Naive thymus-derived CD8-positive, alpha-beta T cell (primary cell): ENCODE measurements at regions not wholly inside any gene's neighbourhood (a gene's known extent, or its start where the extent isn't known, plus 50 kb on each side); places are given as distances from the start of the nearest gene placed in this dataset.
A peak's percentile ranks its signal among the peaks of the same experiment; 100 is the strongest.

Experiments
- ATAC-seq, 2 donors: fragments of 150-1000 bp; cut with Tn5 transposase in 1 of 2; sonication (Bioruptor Pico), chemical (Tn5 transposase) in 1 of 2; 1 replicate in 1 of 2; 2 replicates in 1 of 2; pipeline ENCODE4 v1.10.0; 2021; ENCODE audit warnings: mild to moderate bottlenecking in 2 of 2, moderate library complexity in 2 of 2
- POLR2A ChIA-PET: fragments of 350-600 bp; sonication (Branson Sonifier 250); formaldehyde crosslinking; loops from one replicate; lab custom pipeline; 2021; ENCODE audit warnings: antibody characterized with exemption; lab: Charles Lee
- DNase-seq, 10 donors: peaks; one replicate each; pipeline versions ENCODE4 v3.0.0 to v3.0.0-alpha.2; 2020 to 2022
- H3K27ac Mint-ChIP-seq, 10 donors: one replicate each; pipeline ENCODE4 v1.8.0; 2020 to 2022; ENCODE audit warnings: mild to moderate bottlenecking in 10 of 10, mixed read lengths in 10 of 10, moderate library complexity in 4 of 10, inconsistent platforms in 1 of 10
- H3K27me3 Mint-ChIP-seq, 5 donors: one replicate each; pipeline ENCODE4 v1.8.0; 2021 to 2022; ENCODE audit warnings: mixed read lengths in 5 of 5
- H3K36me3 Mint-ChIP-seq, 3 donors: one replicate each; pipeline ENCODE4 v1.8.0; 2020 to 2022; ENCODE audit warnings: mixed read lengths in 3 of 3, mild to moderate bottlenecking in 2 of 3, inconsistent platforms in 1 of 3
- H3K4me1 Mint-ChIP-seq, 4 donors: one replicate each; pipeline ENCODE4 v1.8.0; 2021 to 2022; ENCODE audit warnings: mixed read lengths in 4 of 4
- H3K4me3 Mint-ChIP-seq, 10 donors: one replicate each; pipeline ENCODE4 v1.8.0; 2020 to 2022; ENCODE audit warnings: mild to moderate bottlenecking in 10 of 10, mixed read lengths in 10 of 10, moderate library complexity in 6 of 10, inconsistent platforms in 1 of 10
- H3K9me3 Mint-ChIP-seq, 9 donors: one replicate each; pipeline ENCODE4 v1.8.0; 2020 to 2022; ENCODE audit warnings: mixed read lengths in 9 of 9, mild to moderate bottlenecking in 3 of 9, inconsistent platforms in 1 of 9, moderate library complexity in 1 of 9

GRCh38 chr18:78853341-78853740, 126.3 kb upstream of the SALL3 start:
- POLR2A ChIA-PET: no interaction called here
- H3K36me3 Mint-ChIP-seq: peaks cover 0 to 25% (median 2%) of the 10 kb centered on the region in 3 donors
- no peaks in the 10 kb centered on the region for H3K4me1 Mint-ChIP-seq
- H3K9me3 Mint-ChIP-seq: peaks cover 0 to 45% (median 20%) of the 10 kb centered on the region in 9 donors
- no peak for DNase-seq
- H3K27me3 Mint-ChIP-seq: peaks cover 6 to 22% (median 17%) of the 10 kb centered on the region in 5 donors
- ATAC-seq: no peak
- H3K4me3 Mint-ChIP-seq: no peak overlapping the region
- H3K27ac Mint-ChIP-seq: no peak overlapping the region

GRCh38 chr18:78855188-78855587, 124.4 kb upstream of the SALL3 start:
- Mint-ChIP-seq H3K27ac (no peak overlapping the region), H3K4me1 (no peaks in the 10 kb centered on the region), H3K27me3 (peaks cover 6 to 20% (median 16%) of the 10 kb centered on the region in 5 donors), H3K36me3 (peaks cover 0 to 16% (median 2%) of the 10 kb centered on the region in 3 donors), H3K4me3 (no peak overlapping the region), H3K9me3 (peaks cover 0 to 32% (median 13%) of the 10 kb centered on the region in 9 donors)
- POLR2A ChIA-PET: no interaction called here
- ATAC-seq: no peak
- no peak for DNase-seq

GRCh38 chr18:78856569-78857313, 122.9 kb upstream of the SALL3 start:
- Mint-ChIP-seq H3K27ac (no peak overlapping the region), H3K9me3 (peaks cover 0 to 23% (median 7%) of the 10 kb centered on the region in 9 donors), H3K27me3 (peaks cover 11 to 35% (median 23%) of the 10 kb centered on the region in 5 donors), H3K4me1 (peaks cover 0 to 2% (median 0%) of the 10 kb centered on the region in 4 donors), H3K4me3 (peak overlapping the region in 1 of 10 donors; percentile 17), H3K36me3 (peaks cover 0 to 7% (median 0%) of the 10 kb centered on the region in 3 donors)
- ATAC-seq: no peak
- POLR2A ChIA-PET: no interaction called here
- DNase-seq: no peak

- POLR2A ChIA-PET: no interaction called here
- H3K27ac Mint-ChIP-seq: no peak overlapping the region
- ATAC-seq (no peak), DNase-seq (no peak)
- H3K4me3 Mint-ChIP-seq: peak overlapping the region in 1 of 10 donors; percentile 17
- peaks cover 0 to 15% (median 6%) of the 10 kb centered on the region in 9 donors for H3K9me3 Mint-ChIP-seq
- peaks cover 11 to 43% (median 28%) of the 10 kb centered on the region in 5 donors for H3K27me3 Mint-ChIP-seq
- H3K36me3 Mint-ChIP-seq: peaks cover 0 to 7% (median 0%) of the 10 kb centered on the region in 3 donors
- peaks cover 0 to 2% (median 0%) of the 10 kb centered on the region in 4 donors for H3K4me1 Mint-ChIP-seq
These were observed 122.1 kb upstream of the SALL3 start for GRCh38 chr18:78857314-78858150.

- POLR2A ChIA-PET: no interaction called here
- no peak overlapping the region for H3K27ac Mint-ChIP-seq
- ATAC-seq (no peak), DNase-seq (no peak)
- peak overlapping the region in 1 of 10 donors; percentile 4 for H3K4me3 Mint-ChIP-seq
- peaks cover 0 to 2% (median 0%) of the 10 kb centered on the region in 4 donors for H3K4me1 Mint-ChIP-seq
- H3K36me3 Mint-ChIP-seq: no peaks in the 10 kb centered on the region
- peaks cover 8 to 51% (median 24%) of the 10 kb centered on the region in 5 donors for H3K27me3 Mint-ChIP-seq
- H3K9me3 Mint-ChIP-seq: peaks cover 0 to 3% (median 0%) of the 10 kb centered on the region in 9 donors
These were observed 119.9 kb upstream of the SALL3 start for GRCh38 chr18:78859686-78860085.

GRCh38 chr18:78860117-78860516, 119.5 kb upstream of the SALL3 start:
- H3K27ac Mint-ChIP-seq: no peak overlapping the region
- no peak for ATAC-seq
- no peaks in the 10 kb centered on the region for H3K9me3 Mint-ChIP-seq
- DNase-seq: no peak
- no peaks in the 10 kb centered on the region for H3K36me3 Mint-ChIP-seq
- no peak overlapping the region for H3K4me3 Mint-ChIP-seq
- peaks cover 8 to 51% (median 22%) of the 10 kb centered on the region in 5 donors for H3K27me3 Mint-ChIP-seq
- peaks cover 0 to 2% (median 0%) of the 10 kb centered on the region in 4 donors for H3K4me1 Mint-ChIP-seq
- POLR2A ChIA-PET: no interaction called here

- no peak overlapping the region for H3K4me3 Mint-ChIP-seq
- POLR2A ChIA-PET: no interaction called here
- DNase-seq (no peak), ATAC-seq (no peak)
- no peaks in the 10 kb centered on the region for H3K9me3 Mint-ChIP-seq
- H3K36me3 Mint-ChIP-seq: no peaks in the 10 kb centered on the region
- no peak overlapping the region for H3K27ac Mint-ChIP-seq
- peaks cover 0 to 2% (median 0%) of the 10 kb centered on the region in 4 donors for H3K4me1 Mint-ChIP-seq
- peaks cover 8 to 51% (median 22%) of the 10 kb centered on the region in 5 donors for H3K27me3 Mint-ChIP-seq
These were observed 118.5 kb upstream of the SALL3 start for GRCh38 chr18:78861116-78861515.

- Mint-ChIP-seq H3K27me3 (peaks cover 8 to 51% (median 22%) of the 10 kb centered on the region in 5 donors), H3K4me3 (no peak overlapping the region), H3K4me1 (peaks cover 0 to 2% (median 0%) of the 10 kb centered on the region in 4 donors), H3K9me3 (no peaks in the 10 kb centered on the region), H3K27ac (peak overlapping the region in 1 of 10 donors; percentile 53), H3K36me3 (no peaks in the 10 kb centered on the region)
- ATAC-seq: no peak
- DNase-seq: no peak
- POLR2A ChIA-PET: no interaction called here
These were observed 117.9 kb upstream of the SALL3 start for GRCh38 chr18:78861706-78862105.

GRCh38 chr18:78862395-78862794, 117.2 kb upstream of the SALL3 start:
- POLR2A ChIA-PET: no interaction called here
- ATAC-seq (no peak), DNase-seq (no peak)
- Mint-ChIP-seq H3K27ac (no peak overlapping the region), H3K27me3 (peaks cover 8 to 51% (median 22%) of the 10 kb centered on the region in 5 donors), H3K9me3 (no peaks in the 10 kb centered on the region), H3K4me1 (peaks cover 0 to 2% (median 0%) of the 10 kb centered on the region in 4 donors), H3K4me3 (no peak overlapping the region), H3K36me3 (no peaks in the 10 kb centered on the region)

GRCh38 chr18:78865056-78865598, 114.5 kb upstream of the SALL3 start:
- Mint-ChIP-seq H3K36me3 (no peaks in the 10 kb centered on the region), H3K27me3 (peaks cover 6 to 41% (median 18%) of the 10 kb centered on the region in 5 donors), H3K9me3 (no peaks in the 10 kb centered on the region), H3K4me3 (no peak overlapping the region), H3K4me1 (peaks cover 0 to 2% (median 0%) of the 10 kb centered on the region in 4 donors), H3K27ac (no peak overlapping the region)
- ATAC-seq: no peak
- POLR2A ChIA-PET: no interaction called here
- no peak for DNase-seq

- H3K27ac Mint-ChIP-seq: no peak overlapping the region
- no peak overlapping the region for H3K4me3 Mint-ChIP-seq
- H3K9me3 Mint-ChIP-seq: no peaks in the 10 kb centered on the region
- peaks cover 7 to 34% (median 14%) of the 10 kb centered on the region in 5 donors for H3K27me3 Mint-ChIP-seq
- no peaks in the 10 kb centered on the region for H3K4me1 Mint-ChIP-seq
- H3K36me3 Mint-ChIP-seq: no peaks in the 10 kb centered on the region
- ATAC-seq (no peak), DNase-seq (no peak)
- POLR2A ChIA-PET: no interaction called here
These were observed 113.8 kb upstream of the SALL3 start for GRCh38 chr18:78865771-78866310.

- Mint-ChIP-seq H3K9me3 (no peaks in the 10 kb centered on the region), H3K4me1 (no peaks in the 10 kb centered on the region), H3K27me3 (peaks cover 5 to 21% (median 8%) of the 10 kb centered on the region in 5 donors), H3K36me3 (no peaks in the 10 kb centered on the region), H3K4me3 (no peak overlapping the region), H3K27ac (no peak overlapping the region)
- POLR2A ChIA-PET: no interaction called here
- ATAC-seq (no peak), DNase-seq (no peak)
These were observed 112.5 kb upstream of the SALL3 start for GRCh38 chr18:78867131-78867530.
